DND-41 (cell line): ENCODE measurements at regions not wholly inside any gene's neighbourhood (a gene's known extent, or its start where the extent isn't known, plus 50 kb on each side); places are given as distances from the start of the nearest gene placed in this dataset.

Experiments
- EZH2 ChIP-seq: IDR thresholded peaks from 3 replicates; pipeline ENCODE4 v1.6.1; 2012; ENCODE audit warnings: borderline replicate concordance, low read depth, mild to moderate bottlenecking, moderate library complexity, low read length, inconsistent platforms; ENCODE audit not compliant: severe bottlenecking
- TF ChIP-seq, protein P1 (sequence below): IDR thresholded peaks from 2 replicates; pipeline ENCODE4 v1.5.1; 2012; ENCODE audit warnings: borderline replicate concordance, low read length, moderate library complexity, mild to moderate bottlenecking; ENCODE audit not compliant: poor library complexity, severe bottlenecking; ENCODE audit errors: extremely low read depth

DNA sequence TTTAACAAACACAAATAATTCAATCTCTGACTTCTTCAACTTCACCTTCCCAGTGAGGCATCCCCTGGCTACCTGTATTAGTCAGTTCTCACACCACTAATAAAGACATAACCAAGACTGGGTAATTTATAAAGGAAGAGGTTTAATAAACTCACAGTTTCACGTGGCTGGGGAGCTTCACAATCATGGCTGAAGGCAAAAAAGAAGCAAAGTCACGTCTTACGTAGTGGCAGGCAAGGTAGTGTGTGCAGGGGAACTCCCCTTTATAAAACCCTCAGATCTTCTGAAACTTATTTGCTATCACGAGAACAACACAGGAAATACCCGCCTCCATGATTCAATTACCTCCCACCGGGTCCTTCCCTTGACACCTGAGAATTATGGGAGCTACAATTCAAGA, 478.5 kb downstream of the ADGRL2 start:
- TF ChIP-seq, protein P1, sequence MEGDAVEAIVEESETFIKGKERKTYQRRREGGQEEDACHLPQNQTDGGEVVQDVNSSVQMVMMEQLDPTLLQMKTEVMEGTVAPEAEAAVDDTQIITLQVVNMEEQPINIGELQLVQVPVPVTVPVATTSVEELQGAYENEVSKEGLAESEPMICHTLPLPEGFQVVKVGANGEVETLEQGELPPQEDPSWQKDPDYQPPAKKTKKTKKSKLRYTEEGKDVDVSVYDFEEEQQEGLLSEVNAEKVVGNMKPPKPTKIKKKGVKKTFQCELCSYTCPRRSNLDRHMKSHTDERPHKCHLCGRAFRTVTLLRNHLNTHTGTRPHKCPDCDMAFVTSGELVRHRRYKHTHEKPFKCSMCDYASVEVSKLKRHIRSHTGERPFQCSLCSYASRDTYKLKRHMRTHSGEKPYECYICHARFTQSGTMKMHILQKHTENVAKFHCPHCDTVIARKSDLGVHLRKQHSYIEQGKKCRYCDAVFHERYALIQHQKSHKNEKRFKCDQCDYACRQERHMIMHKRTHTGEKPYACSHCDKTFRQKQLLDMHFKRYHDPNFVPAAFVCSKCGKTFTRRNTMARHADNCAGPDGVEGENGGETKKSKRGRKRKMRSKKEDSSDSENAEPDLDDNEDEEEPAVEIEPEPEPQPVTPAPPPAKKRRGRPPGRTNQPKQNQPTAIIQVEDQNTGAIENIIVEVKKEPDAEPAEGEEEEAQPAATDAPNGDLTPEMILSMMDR, result no peak
- TF ChIP-seq EZH2, result no peak
